ENCODE measurements at regions not wholly inside any gene's neighbourhood (a gene's known extent, or its start where the extent isn't known, plus 50 kb on each side); places are given as distances from the start of the nearest gene placed in this dataset.

DNA sequence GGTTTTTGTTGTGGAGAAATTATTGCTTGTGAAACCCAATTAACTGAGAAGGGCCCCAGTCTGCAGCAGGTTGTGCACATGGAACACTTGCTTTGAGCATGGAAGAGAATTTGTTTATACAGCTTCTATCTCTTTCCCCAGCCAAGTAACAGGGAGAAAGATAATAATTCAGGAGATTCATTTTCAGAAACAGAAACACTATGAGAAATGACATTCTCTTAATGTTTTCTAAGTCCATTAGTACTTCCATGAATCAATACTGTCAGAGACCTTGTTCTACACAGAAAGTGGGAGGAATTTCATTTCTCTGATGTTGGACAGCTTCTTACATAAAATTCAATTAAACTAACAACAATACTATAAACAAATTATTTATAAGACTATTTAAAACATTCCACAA is 446.3 kb downstream of the KLF12 start:
- TF ChIP-seq, protein P1, sequence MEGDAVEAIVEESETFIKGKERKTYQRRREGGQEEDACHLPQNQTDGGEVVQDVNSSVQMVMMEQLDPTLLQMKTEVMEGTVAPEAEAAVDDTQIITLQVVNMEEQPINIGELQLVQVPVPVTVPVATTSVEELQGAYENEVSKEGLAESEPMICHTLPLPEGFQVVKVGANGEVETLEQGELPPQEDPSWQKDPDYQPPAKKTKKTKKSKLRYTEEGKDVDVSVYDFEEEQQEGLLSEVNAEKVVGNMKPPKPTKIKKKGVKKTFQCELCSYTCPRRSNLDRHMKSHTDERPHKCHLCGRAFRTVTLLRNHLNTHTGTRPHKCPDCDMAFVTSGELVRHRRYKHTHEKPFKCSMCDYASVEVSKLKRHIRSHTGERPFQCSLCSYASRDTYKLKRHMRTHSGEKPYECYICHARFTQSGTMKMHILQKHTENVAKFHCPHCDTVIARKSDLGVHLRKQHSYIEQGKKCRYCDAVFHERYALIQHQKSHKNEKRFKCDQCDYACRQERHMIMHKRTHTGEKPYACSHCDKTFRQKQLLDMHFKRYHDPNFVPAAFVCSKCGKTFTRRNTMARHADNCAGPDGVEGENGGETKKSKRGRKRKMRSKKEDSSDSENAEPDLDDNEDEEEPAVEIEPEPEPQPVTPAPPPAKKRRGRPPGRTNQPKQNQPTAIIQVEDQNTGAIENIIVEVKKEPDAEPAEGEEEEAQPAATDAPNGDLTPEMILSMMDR (IDR thresholded peaks at IDR 0.05), result no peak

DNA sequence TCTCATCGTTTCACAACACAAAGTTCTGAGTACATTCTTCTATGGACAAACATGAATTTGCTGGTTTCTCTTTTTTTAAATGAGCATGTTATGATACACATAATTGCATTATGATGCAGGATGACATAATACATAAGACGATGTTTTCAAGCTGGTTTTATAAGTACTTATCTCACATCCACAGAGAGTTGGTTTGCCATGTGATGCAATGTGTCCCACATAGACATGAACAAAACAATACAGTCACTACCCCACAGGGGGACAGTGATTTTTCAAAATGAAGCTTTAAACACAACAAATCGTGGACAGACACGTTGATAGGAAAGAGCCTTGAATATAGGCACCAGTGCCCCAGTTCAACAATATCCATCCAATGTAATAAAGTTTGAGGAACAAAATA is 447.1 kb downstream of the KLF12 start:
- TF ChIP-seq, protein P1 (IDR thresholded peaks at IDR 0.05), result no peak

DNA sequence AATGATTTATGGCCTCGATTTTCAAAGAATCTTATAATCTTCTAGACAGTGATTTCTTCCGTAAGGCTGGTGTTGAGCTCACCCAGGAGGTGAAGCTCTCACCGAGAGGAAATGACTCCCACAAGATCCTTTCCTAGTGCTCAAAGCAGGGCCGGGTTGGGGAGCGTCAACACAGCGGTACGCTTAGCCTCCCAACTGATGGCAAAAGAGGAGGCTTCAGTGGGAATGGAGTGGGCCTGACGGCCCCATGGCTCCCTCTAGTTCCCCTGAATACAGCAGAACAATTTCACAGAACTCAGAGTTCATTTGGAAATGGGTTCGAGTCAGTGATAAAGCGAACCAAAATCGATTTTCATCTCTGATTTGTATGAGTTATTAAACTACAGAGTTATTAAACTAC is 449.5 kb downstream of the KLF12 start:
- TF ChIP-seq, protein P1 (IDR thresholded peaks at IDR 0.05), result no peak

DNA sequence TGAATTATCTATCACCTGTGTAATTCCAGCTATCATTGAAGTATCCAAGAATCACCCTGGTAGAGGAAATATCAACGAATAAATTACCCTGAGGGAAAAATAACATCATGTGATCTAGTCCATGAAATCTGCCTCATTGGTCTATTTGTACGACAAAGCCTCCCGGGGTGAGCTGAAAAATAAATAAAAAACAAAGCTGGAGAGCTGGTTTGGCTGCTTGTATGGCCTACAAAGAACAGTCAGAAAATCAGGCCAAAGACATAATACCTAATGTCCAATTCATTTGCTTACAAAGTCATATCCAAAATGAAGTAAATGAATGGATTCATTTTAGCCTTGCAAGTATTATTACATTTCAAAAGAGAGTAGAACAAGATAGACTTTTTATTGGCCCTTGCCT is 449.9 kb downstream of the KLF12 start:
- TF ChIP-seq, protein P1 (IDR thresholded peaks at IDR 0.05), result no peak

DNA sequence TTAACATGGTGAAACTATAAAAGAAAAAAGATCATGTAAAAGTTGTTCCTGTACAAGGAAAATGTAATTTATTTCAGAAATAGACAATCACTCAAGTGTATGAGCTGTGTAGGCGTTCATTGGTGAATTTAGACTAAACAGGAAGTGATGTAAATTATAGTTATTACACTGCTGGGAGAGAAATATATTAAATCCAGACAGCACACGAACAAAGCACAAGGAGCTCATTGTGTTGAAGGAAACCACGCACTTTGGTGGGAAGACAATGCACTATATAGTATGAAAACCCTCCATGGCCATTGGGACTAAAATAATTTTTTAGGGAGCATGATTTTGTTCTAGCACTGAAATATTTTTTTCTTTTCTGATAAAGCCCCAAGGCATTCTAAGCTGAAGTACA is 450.5 kb downstream of the KLF12 start:
- TF ChIP-seq, protein P1 (IDR thresholded peaks at IDR 0.05), result no peak

DNA sequence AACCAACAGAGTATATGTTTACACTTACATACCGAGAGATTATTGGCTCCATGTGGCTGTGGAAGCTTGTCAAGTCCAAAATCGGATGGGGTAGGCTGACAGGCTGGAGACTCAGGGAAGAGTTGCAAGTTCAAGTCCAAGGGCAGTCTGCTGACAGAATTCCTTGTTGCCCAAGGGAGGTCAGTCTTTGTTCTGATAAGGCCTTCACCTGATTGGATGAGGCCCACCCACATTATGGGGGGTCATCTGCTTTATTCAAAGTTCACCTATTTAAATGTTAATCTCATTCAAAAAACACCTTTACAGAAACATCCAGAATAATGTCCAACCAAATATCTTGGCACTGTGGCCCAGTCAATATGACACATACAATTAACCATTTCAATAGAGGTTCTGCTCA is 452.4 kb downstream of the KLF12 start:
- TF ChIP-seq, protein P1 (IDR thresholded peaks at IDR 0.05), result no peak

DNA sequence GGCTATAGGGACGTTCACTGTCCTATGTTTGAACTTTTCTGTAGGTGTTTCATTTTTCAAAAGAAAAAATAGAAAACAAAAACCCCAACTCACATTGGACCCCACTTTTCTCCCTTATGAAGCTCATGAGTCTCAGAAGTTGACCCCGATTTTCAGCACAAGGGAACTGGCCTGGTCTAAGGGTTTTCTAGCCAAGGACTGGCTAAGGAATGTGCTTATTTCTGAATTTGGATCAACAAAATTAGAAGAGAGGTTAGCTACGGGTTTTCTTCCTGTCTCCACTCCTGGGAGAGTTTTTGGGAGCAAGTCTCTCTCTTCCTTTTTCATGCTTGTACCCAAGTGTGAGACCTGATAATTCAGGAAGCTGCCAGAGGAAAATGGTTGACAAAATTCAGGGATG is 453.2 kb downstream of the KLF12 start:
- TF ChIP-seq, protein P1 (IDR thresholded peaks at IDR 0.05), result no peak

DNA sequence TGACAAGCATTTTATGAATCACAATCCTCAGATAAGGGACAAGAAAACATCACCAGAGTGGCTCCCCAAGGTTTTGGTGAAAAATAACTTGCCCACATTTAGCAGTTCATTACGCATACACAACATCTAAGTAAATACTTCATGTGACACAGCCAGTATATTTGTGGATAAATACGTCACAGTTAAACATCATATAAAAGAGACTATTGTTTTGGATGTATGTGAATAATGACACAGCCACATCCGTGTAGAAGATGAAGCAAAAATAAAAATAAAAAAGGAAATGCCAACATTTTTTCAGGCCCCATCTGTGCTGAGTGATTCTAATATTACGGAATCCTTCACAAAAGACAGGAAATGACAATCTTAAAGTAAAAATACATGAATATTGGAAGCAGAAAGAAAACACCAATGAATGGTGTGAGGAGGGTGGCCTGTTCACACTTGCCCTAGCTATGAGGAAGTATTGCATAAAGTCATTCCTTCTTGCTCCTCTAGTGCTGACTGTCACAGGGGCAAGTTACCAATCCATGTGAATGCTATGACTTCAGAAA is 457.1 kb downstream of the KLF12 start:
- TF ChIP-seq, protein P1 (IDR thresholded peaks at IDR 0.05), result no peak

Data from LNCAP (cell line).